ENCODE measurements at regions not wholly inside any gene's neighbourhood (a gene's known extent, or its start where the extent isn't known, plus 50 kb on each side); places are given as distances from the start of the nearest gene placed in this dataset.

- TF ChIP-seq POLR2A (IDR thresholded peaks at IDR 0.05; ENCODE audit: control extremely low read depth in 1 of 2, low read depth in 2 of 2, low read length in 2 of 2) (no peak), PHF8 (conservative IDR thresholded peaks at IDR 0.05; ENCODE audit: low read depth, low read length) (no peak), EP300 (IDR thresholded peaks at IDR 0.05; ENCODE audit: borderline replicate concordance in 1 of 2, low read depth in 2 of 2, low read length in 2 of 2) (no peak)
Observed at GRCh38 chr4:159725571-159725970, 622.7 kb downstream of the RAPGEF2 start (continued).

Data from H1 (cell line).